K562 (cell line): ENCODE measurements at regions not wholly inside any gene's neighbourhood (a gene's known extent, or its start where the extent isn't known, plus 50 kb on each side); places are given as distances from the start of the nearest gene placed in this dataset.

Source experiments
- BHLHE40 ChIP-seq: IDR thresholded peaks from 2 replicates; pipeline ENCODE4 v1.6.1; 2011; ENCODE audit warnings: low read length, improper control_type of control experiment
- BMI1 ChIP-seq: fragments of 150-350 bp; IDR thresholded peaks from 2 replicates; pipeline ENCODE4 v1.6.1; 2014; ENCODE audit warnings: low read length
- FUS ChIP-seq: fragments of 200-400 bp; formaldehyde crosslinking; optimal IDR thresholded peaks from 2 replicates; pipeline ENCODE3; 2017; ENCODE audit warnings: low read depth, low read length
- GATAD2A ChIP-seq: fragments of 450-650 bp; IDR thresholded peaks from 2 replicates; pipeline ENCODE4 v1.6.1; 2017
- GTF2B ChIP-seq: IDR thresholded peaks from 2 replicates; pipeline ENCODE4 v1.6.1; 2011; ENCODE audit not compliant: insufficient read length; ENCODE audit errors: extremely low read depth
- HNRNPL ChIP-seq: fragments of 200-400 bp; formaldehyde crosslinking; IDR thresholded peaks from 2 replicates; pipeline ENCODE4 v1.6.1; 2017; ENCODE audit warnings: low read depth, mild to moderate bottlenecking, low read length
- KAT7 ChIP-seq: sonication (generic); formaldehyde crosslinking; IDR thresholded peaks from 2 replicates; pipeline ENCODE4 v1.8.0; 2022; ENCODE audit warnings: missing genetic modification reagents, mild to moderate bottlenecking, borderline replicate concordance
- MXD1 ChIP-seq: fragments of 250-450 bp; sonication (Bioruptor Pico); IDR thresholded peaks from 2 replicates; pipeline ENCODE4 v1.8.0; 2021; ENCODE audit warnings: borderline replicate concordance, mild to moderate bottlenecking, moderate library complexity; ENCODE audit not compliant: poor library complexity, severe bottlenecking
- NFATC3 ChIP-seq: fragments of 450-650 bp; IDR thresholded peaks from 2 replicates; pipeline ENCODE4 v1.6.1; 2017; ENCODE audit warnings: mild to moderate bottlenecking
- NFXL1 ChIP-seq: fragments of 450-650 bp; formaldehyde crosslinking; IDR thresholded peaks from 2 replicates; pipeline ENCODE4 v1.4.0; 2021; ENCODE audit warnings: mild to moderate bottlenecking
- NKRF ChIP-seq: fragments of 450-650 bp; IDR thresholded peaks from 2 replicates; pipeline ENCODE4 v1.6.1; 2016; ENCODE audit warnings: borderline replicate concordance
- PATZ1 ChIP-seq: fragments of 250-450 bp; sonication (Bioruptor Pico); IDR thresholded peaks from 2 replicates; pipeline ENCODE4 v1.5.0; 2020; ENCODE audit warnings: mild to moderate bottlenecking, borderline replicate concordance
- PTTG1 ChIP-seq: fragments of 450-650 bp; IDR thresholded peaks from 2 replicates; pipeline ENCODE4 v1.6.1; 2016; ENCODE audit warnings: low read depth, mild to moderate bottlenecking, missing genetic modification characterization, missing compliant biosample characterization
- RBM39 ChIP-seq: fragments of 200-400 bp; formaldehyde crosslinking; optimal IDR thresholded peaks from 2 replicates; pipeline ENCODE3; 2018; ENCODE audit warnings: low read depth, low read length
- RHOXF2B ChIP-seq: fragments of 250-450 bp; sonication (Bioruptor Pico); conservative IDR thresholded peaks from 2 replicates; pipeline ENCODE4 v1.5.1; 2021
- RNF219 ChIP-seq: fragments of 250-450 bp; sonication (Bioruptor Pico); IDR thresholded peaks from 2 replicates; pipeline ENCODE4 v1.5.0; 2022; ENCODE audit warnings: mild to moderate bottlenecking
- SMAD4 ChIP-seq: fragments of 250-450 bp; sonication (Bioruptor Pico); conservative IDR thresholded peaks from 2 replicates; pipeline ENCODE4 v1.8.0; 2021; ENCODE audit warnings: inconsistent platforms, mild to moderate bottlenecking, moderate library complexity
- TGIF2 ChIP-seq: sonication (generic); formaldehyde crosslinking; IDR thresholded peaks from 2 replicates; pipeline ENCODE4 v1.8.1; 2022; ENCODE audit warnings: mild to moderate bottlenecking, missing genetic modification reagents, moderate library complexity
- XRCC3 ChIP-seq: fragments of 450-650 bp; IDR thresholded peaks from 2 replicates; pipeline ENCODE4 v1.6.1; 2017; ENCODE audit warnings: mild to moderate bottlenecking, moderate library complexity
- ZNF644 ChIP-seq: fragments of 200-800 bp; sonication (Bioruptor generic); IDR thresholded peaks from 2 replicates; pipeline ENCODE4 v1.6.1; 2016; ENCODE audit warnings: low read depth, missing genetic modification characterization, missing compliant biosample characterization

GRCh38 chr3:167941234-167941995, 154.3 kb downstream of the GOLIM4 start (continued):
- TF ChIP-seq NKRF (no peak), HNRNPL (no peak), SMAD4 (CRISPR knock-in tag) (peak; percentile 99), GATAD2A (no peak), BMI1 (no peak), XRCC3 (no peak), PTTG1 (tag) (no peak), RBM39 (no peak), FUS (no peak), MXD1 (CRISPR knock-in tag) (no peak), BHLHE40 (peak; percentile 75), ZNF644 (tag) (peak; percentile 71; the same call in 1 of the 2 replicates), RNF219 (CRISPR knock-in tag) (no peak), KAT7 (CRISPR knock-in tag) (no peak), RHOXF2B (CRISPR knock-in tag) (no peak), TGIF2 (CRISPR knock-in tag) (no peak), NFXL1 (no peak), NFATC3 (no peak), PATZ1 (CRISPR knock-in tag) (no peak), GTF2B (no peak)
